Stimulated activated CD8-positive, alpha-beta memory T cell treated with anti-CD3 and anti-CD28 coated beads, Interleukin-4, amount 100 ng/mL, for 24 hours (primary cell): ENCODE measurements at regions not wholly inside any gene's neighbourhood (a gene's known extent, or its start where the extent isn't known, plus 50 kb on each side); places are given as distances from the start of the nearest gene placed in this dataset.

ENCODE experiments used
- DNase-seq: peaks from one replicate; pipeline ENCODE4 v3.0.0-alpha.2; 2020; ENCODE audit warnings: low read depth

DNA sequence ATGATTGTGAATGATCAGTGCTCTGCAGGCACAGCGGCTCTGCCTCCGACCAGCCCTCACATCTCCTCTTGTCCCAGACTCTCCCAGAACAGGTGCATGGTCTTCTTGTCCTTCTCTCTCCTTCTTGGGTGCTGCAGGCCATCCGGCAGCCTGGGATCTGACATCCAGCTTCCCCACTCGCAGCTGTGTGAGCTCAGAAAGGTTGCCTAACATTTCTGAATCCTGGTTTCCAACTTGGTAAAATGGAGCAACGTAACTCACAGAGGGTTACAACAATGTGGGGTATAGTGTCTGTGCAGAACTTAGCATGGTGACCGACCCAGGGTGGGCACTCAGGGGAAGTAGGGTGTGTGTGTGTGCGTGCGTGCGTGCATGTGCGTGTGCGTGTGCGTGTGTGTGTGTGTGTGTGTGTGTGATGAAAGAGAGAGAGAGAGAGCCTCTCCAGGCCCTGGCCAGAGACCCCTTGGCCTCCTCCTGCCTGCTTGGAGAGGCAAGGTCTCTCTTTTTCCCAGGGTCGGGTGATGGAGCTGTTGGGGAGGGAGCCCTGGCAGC lies 110.1 kb downstream of the SNX5 start:
- no peak for DNase-seq

DNA sequence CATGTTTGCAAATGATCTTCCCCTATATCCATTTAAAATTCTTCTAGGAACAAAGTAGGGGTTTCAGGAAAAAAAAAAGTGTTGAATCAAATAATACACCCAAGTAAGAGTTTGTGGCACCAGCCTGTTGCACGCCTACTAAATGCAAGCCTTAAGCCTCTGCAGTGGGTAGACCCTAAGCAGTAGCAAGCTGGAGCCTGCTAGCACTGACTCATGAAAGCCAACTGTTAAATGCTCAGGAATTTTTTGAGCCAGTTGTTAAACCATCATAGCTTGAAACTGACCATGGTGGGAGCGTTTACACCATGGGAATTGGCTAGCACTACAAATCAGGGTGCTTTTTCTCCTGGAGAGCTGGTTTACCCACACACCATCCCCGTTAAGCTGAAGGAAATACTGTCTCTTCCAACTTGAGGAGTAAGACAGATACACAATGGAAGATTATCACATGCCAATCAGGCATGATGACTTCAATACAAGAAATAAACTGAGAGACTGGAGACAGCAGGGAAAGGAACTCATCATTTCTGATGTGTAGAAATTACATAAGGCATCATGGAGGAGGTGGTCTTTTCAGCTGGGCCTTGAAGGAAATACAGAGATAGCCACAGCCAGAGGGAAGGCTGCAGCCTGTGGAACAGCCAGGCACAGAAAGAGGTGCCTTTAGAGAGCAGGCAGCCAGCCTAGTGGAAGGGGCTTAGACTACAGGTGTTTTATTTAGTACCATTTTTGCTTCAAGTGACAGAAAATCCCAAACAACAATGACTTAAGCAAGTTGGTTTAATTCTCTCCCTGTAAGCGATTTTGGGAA lies 110.8 kb downstream of the SNX5 start:
- DNase-seq, result no peak

GRCh38 chr20:17856837-17857605 lies 111.6 kb downstream of the SNX5 start:
- no peak for DNase-seq

DNA sequence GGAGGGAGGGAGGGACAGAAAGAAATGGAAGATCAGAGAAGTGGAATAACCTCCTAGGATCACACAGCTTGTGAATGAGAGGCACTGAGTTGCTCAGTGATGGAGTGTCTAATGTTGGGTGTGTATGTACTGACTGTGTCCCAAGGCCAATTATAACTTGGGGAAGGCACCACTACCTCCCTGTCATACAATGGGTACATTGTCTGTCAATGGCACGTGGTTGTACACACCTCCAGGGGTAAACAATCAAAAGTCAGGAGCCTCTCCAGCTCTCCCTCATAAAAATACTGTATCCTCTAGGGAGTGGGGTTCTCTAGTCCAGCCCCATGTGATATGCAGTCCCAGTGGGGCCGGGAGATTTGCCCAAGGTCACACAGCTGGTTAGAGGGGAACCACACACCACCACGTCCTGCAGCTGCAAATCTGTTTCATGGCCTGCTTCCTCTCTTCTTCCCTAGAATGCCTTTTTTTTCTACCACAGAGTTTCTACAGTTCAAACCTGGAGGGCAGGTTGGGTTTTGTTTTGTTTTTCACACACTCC lies 112.5 kb downstream of the SNX5 start:
- DNase-seq, result no peak

DNA sequence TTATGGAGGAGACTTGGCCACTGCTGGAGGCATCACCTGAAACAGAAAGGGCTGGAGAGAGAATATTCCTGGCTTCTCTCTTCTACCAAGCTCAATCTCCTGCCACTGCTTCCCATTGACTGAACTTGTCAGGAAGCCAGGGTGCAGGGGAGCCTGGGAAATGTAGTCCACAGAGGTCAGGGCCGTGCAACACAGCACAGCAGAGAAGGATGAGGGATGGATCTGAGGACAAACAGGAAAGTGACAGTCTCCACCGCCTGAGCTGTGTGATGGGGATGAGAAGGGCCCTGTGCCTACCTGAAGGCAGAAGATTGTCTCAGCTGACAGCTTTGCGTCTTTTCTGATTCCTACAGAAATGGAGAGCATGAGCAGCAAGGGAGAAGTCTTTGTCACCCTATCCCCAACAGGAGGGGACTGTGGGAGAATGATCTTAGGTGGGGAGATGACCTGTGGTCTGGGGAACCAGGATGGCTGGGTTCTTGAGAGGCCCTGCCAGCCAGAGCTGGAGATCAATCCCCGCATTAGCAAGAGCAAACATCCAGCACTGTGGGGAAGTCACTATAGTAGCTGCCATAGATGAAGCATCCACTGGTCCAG lies 114.2 kb downstream of the SNX5 start:
- DNase-seq, result no peak

- DNase-seq, result no peak
Measured at GRCh38 chr20:17852323-17852722, 116.3 kb downstream of the SNX5 start.

DNA sequence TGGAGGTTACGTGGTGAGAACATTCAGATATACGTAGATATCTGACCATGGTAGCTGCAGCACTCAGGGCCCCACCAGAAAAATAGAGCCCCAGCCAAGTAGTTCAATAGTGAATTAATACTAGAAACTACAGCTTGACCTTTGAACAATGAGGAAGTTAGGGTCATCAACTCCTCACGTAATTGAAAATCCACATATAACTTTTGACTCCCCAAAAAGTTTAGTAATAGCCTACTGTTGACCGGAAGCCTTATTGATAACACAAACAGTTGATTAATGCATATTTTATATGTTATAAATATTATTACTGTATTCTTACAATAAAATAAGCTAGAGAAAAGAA lies 117.9 kb downstream of the SNX5 start:
- no peak for DNase-seq

GRCh38 chr20:17849901-17850683 lies 118.5 kb downstream of the SNX5 start:
- no peak for DNase-seq

DNA sequence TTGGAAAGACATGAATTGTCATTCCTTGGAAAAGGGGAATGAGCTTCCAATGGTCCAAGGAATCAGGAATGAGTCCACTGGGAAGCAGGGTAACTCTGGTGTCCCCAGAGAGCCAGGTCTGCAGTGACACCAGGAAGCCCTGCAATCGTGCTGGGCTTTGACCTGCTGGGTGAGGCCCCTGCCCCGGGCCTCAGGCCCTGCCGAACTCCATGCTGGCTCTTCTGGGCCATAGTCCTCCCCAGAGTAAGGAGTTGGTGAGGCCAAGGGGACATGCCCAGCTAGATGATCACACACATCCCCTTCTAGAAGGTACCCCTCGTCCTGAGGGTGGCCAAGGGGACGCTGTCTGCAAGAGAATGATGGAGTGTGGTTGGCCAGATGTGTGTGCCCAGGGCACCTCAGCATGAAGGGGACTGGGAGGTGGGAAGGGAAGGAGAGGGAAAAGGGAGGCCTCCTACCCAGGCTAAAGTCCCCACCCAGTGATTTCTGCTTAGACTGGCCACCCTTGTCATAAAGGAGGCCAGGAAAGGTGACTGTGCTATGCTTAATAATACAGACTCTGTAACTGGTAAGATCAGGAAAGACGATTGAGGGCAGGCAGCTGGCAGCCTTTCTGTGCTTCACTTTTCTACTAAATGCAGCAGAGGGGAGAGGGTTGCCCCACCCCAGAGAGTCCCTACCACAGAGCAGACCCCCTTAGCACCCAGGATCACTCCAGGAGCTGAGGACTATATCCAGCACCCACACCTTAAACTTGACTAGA lies 119.3 kb downstream of the SNX5 start:
- DNase-seq, result no peak

DNA sequence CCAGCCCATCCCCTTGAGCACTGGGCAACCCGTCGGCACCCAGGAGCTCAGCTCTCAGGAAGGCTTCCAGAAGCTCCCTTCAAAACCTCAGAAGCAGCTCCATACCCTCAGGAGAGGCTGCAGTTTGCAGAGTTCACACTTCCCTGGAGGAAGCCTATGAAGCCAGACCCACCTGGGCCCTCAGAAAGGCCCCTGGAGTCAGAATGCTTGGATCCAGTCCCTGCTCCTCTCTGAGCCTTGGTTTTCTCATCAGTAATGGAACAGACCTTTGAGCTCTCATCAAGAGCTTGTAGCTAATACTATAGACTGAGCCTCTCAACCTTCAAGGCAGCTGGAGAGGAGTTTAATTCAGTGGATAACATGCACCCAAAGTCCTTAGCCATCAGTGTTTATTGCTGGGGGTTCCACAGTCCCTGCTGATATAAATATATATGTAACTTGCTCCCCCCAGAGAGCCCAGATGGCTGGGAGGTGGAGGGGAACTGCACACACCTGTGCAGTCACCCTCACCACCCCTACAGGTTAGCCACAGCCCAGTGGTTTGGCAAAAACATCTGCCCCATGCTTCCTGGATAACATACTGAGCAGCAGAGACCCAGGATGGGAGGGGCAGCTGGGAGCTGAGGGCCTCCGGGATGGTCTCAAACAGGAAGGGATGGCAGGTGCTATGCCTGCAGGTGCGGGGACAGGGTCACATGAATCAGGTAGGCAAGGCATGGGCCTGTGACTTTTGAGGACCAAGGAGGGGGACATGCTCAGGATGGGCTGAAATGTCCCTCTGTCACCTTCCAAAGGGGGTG lies 120.1 kb downstream of the SNX5 start:
- no peak for DNase-seq

DNA sequence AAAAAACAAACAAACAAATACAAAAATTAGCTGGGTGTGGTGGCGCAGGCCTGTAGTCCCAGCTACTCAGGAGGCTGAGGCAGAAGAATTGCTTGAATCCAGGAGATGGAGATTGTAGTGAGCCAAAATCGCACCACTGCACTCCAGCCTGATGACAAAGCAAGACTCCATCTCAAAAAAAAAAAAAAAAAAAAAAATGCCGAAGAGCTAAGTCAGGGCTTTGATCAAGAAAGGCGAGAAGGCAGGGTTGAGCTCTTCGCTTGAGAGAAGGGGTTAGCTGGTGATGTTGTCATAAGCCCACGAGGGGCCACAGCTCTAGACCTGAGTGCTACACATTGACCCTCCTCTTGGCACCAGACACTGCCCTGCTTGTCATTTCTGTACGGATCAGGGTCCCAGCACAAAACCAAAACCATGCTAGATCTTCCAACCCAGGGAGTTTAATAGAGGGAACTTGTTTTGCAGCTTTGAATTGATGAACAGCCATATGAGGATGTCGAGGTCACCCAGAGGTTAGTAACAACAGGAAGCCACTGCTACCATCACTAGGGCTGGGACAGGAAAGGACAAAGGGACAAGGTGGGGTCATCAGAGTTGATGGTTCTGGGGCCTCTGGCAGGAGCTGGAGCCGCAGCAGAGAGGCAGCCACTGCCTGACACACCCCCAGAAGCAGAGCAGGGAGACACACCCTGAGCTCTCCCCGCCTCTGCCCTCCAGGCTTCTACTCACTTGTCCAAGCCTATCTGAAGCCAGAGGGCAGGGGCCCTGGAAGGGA lies 122.7 kb downstream of the SNX5 start:
- no peak for DNase-seq

GRCh38 chr20:17844549-17845298 lies 123.9 kb downstream of the SNX5 start:
- DNase-seq, result no peak

DNA sequence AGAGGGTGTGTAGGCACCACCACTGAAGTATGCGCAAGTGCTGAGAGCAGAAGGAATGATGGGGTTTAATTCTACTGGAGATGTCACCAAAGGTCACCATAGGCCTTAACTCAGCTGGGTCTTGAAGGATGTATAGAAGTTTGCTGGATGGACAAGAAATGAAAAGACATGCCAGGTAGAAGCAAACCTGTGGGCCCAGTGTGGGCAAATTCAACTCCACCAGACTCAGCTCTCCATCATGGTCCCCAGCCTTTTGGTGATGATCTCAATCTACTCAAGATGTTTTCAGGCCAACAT lies 124.5 kb downstream of the SNX5 start:
- DNase-seq, result no peak

- DNase-seq, result no peak
Measured at GRCh38 chr20:17843246-17844132, 125.1 kb downstream of the SNX5 start.

DNA sequence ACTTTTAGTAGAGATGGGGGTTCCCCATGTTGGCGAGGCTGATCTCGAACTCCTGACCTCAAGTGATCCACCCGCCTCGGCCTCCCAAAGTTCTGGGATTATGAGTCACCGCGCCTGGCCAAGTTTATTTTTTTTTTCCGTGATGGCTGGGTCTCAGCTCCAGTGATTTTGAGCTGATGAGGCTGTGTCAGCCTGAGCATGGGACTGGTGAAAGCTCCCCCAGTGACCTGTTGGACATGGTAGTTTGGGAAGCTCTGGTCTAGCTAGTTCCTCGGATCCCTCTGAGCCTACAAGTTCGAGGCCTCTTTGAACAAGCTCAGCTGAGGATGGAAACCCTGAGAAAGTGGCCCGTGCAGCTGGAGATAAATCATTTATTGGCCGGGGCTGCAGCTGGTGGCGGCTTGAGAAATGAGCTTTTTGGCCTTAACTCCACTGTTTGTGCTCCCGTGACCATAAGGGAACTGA lies 126.8 kb downstream of the SNX5 start:
- DNase-seq, result no peak

GRCh38 chr20:17840423-17840822 lies 128.2 kb downstream of the SNX5 start:
- no peak for DNase-seq

DNA sequence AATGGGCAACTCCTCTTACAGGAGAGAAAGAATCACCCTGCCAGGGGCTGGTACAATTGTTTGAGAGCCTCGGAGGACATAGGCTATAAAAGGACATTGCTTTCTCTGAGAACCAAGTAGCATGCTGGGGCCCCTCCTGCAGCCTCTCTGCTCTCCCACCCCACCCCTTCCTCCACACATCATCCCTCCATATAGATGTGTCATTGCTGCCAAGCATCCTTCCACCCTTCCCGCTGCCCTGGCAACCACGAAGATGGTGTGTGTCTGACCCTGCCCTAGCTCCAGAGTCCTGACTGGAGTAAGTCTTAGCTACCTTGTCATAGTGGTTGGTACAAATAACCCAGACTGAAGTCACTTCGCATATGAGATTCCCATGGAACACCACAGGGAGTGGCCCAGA lies 129.7 kb downstream of the SNX5 start:
- DNase-seq, result no peak

GRCh38 chr20:17837179-17837578 lies 131.4 kb downstream of the SNX5 start:
- DNase-seq, result no peak
